A549 (cell line): ENCODE measurements at regions not wholly inside any gene's neighbourhood (a gene's known extent, or its start where the extent isn't known, plus 50 kb on each side); places are given as distances from the start of the nearest gene placed in this dataset.

Experiments
- ATAC-seq, 2 experiments: fragments of 200-7000 bp in 1 of 2; fragments of >200 bp in 1 of 2; cut with Nextera tagmentation in 1 of 2; cut with Tn5 transposase in 1 of 2; 3 replicates each; pipeline versions ENCODE4 v1.8.0 to v1.9.1; 2018 to 2020; ENCODE audit warnings: mild to moderate bottlenecking in 1 of 2, moderate library complexity in 1 of 2
- CTCF ChIA-PET: fragments of 300-600 bp; sonication (Branson Sonifier 250); formaldehyde crosslinking; extraction: SDS; loops from one replicate; lab custom pipeline; 2021; ENCODE audit warnings: antibody characterized with exemption, inconsistent platforms; lab: Yijun Ruan, JAX
- POLR2A ChIA-PET: fragments of 350-600 bp; formaldehyde crosslinking; extraction: SDS; loops from one replicate; lab custom pipeline; 2021; ENCODE audit warnings: antibody characterized with exemption, inconsistent platforms; lab: Yijun Ruan, JAX
- DNase-seq, 2 experiments: peaks; one replicate each; pipeline versions ENCODE4 v3.0.0 to v3.0.0-alpha.2; 2011 to 2016; ENCODE audit warnings: low read depth in 1 of 2, low spot score in 1 of 2
- FAIRE-seq: peaks from 2 replicates; lab custom pipeline; 2011; peaks lifted over from hg19 to GRCh38; lab: Jason Lieb, UNC
- H3K27ac ChIP-seq, 2 experiments: fragments of >200 bp; sonication (Bioruptor Twin); formaldehyde crosslinking; 3 replicates each; pipeline ENCODE4 v1.5.1; 2016 to 2017
- H3K4me1 ChIP-seq: fragments of >200 bp; sonication (Bioruptor Twin); formaldehyde crosslinking; 3 replicates; pipeline ENCODE4 v1.6.1; 2016
- H3K4me2 ChIP-seq: fragments of >200 bp; sonication (Bioruptor Twin); formaldehyde crosslinking; 3 replicates; pipeline ENCODE4 v1.6.1; 2016
- H3K4me3 ChIP-seq: fragments of >200 bp; sonication (Bioruptor Twin); formaldehyde crosslinking; 3 replicates; pipeline ENCODE4 v1.5.1; 2016
- H3K9me3 ChIP-seq: fragments of >200 bp; sonication (Bioruptor Twin); formaldehyde crosslinking; 3 replicates; pipeline ENCODE4 v1.6.1; 2016
- BHLHE40 ChIP-seq: IDR thresholded peaks from 2 replicates; pipeline ENCODE4 v1.6.1; 2012; ENCODE audit warnings: low read depth, low read length, inconsistent platforms
- CBX2 ChIP-seq: fragments of 200-600 bp; sonication (generic); IDR thresholded peaks from 2 replicates; pipeline ENCODE4 v1.6.1; 2016; ENCODE audit warnings: low read depth, mild to moderate bottlenecking, borderline replicate concordance
- CHD4 ChIP-seq: fragments of 200-600 bp; sonication (generic); IDR thresholded peaks from 2 replicates; pipeline ENCODE4 v1.6.1; 2016; ENCODE audit warnings: antibody characterized with exemption, mild to moderate bottlenecking, borderline replicate concordance
- EHMT2 ChIP-seq: fragments of 200-600 bp; sonication (generic); IDR thresholded peaks from 2 replicates; pipeline ENCODE4 v1.6.1; 2016; ENCODE audit warnings: antibody characterized with exemption, low read depth, mild to moderate bottlenecking, moderate library complexity
- ELK1 ChIP-seq: fragments of 150-350 bp; IDR thresholded peaks from 2 replicates; pipeline ENCODE4 v1.6.1; 2014; ENCODE audit warnings: low read depth, mild to moderate bottlenecking, low read length
- FOSB ChIP-seq: fragments of 250-450 bp; sonication (Bioruptor Pico); IDR thresholded peaks from 2 replicates; pipeline ENCODE4 v1.5.0; 2020; ENCODE audit warnings: mild to moderate bottlenecking, moderate library complexity
- HEYL ChIP-seq: fragments of 250-450 bp; sonication (Bioruptor Pico); IDR thresholded peaks from 2 replicates; pipeline ENCODE4 v1.8.0; 2021; ENCODE audit warnings: mild to moderate bottlenecking, moderate library complexity
- JUN ChIP-seq, 2 experiments: fragments of >200 bp; sonication (Bioruptor Twin); formaldehyde crosslinking; IDR thresholded peaks; 2 replicates in 1 of 2; 3 replicates in 1 of 2; pipeline ENCODE4 v1.6.1; 2016 to 2017
- MAFK ChIP-seq: fragments of 450-650 bp; IDR thresholded peaks from 2 replicates; pipeline ENCODE4 v1.6.1; 2014; ENCODE audit not compliant: partially characterized antibody
- MAX ChIP-seq: IDR thresholded peaks from 2 replicates; pipeline ENCODE4 v1.6.1; 2012
- PBX3 ChIP-seq: IDR thresholded peaks from 2 replicates; pipeline ENCODE4 v1.6.1; 2012
- PHF8 ChIP-seq: fragments of 200-600 bp; sonication (generic); IDR thresholded peaks from 2 replicates; pipeline ENCODE4 v1.6.1; 2016; ENCODE audit warnings: low read depth, mild to moderate bottlenecking, antibody characterized with exemption, moderate library complexity, borderline replicate concordance
- RARB ChIP-seq: fragments of 250-450 bp; sonication (Bioruptor Pico); IDR thresholded peaks from 2 replicates; pipeline ENCODE4 v1.8.0; 2021; ENCODE audit warnings: mild to moderate bottlenecking, moderate library complexity
- RFX5 ChIP-seq: fragments of 450-650 bp; IDR thresholded peaks from 2 replicates; pipeline ENCODE4 v1.7.1; 2014; ENCODE audit warnings: antibody characterized with exemption, mild to moderate bottlenecking, moderate library complexity
- ZNF302 ChIP-seq: fragments of 250-450 bp; sonication (Bioruptor Pico); IDR thresholded peaks from 2 replicates; pipeline ENCODE4 v1.9.0; 2021; ENCODE audit warnings: inconsistent platforms, mild to moderate bottlenecking, moderate library complexity
- WGBS: methylation state at CpG from one replicate; pipeline ENCODE4 v1.1.6; 2017; ENCODE audit errors: missing lambda C conversion rate; 5-methylcytosine and 5-hydroxymethylcytosine counted together

- FAIRE-seq (no peak), DNase-seq (no peak), ATAC-seq (no peak)
- TF ChIP-seq RARB (CRISPR knock-in tag) = no peak
- TF ChIP-seq PBX3 = no peak
- TF ChIP-seq ELK1 = no peak
- H3K4me3 ChIP-seq = no peak overlapping the region
- ChIA-PET POLR2A (no interaction called here), CTCF (interaction anchor here (0.7 kb wide), 1 partner anchor 20 kb away, joined by 3 read pairs; no protein-coding TSS in a partner anchor)
- H3K27ac ChIP-seq = no peak overlapping the region
- WGBS = 10% methylated on average over 3 of the region's 3 CpGs
- no peaks in the 10 kb centered on the region for H3K9me3 ChIP-seq
- no peak overlapping the region for H3K4me2 ChIP-seq
- H3K4me1 ChIP-seq = no peaks in the 10 kb centered on the region
These were observed 196.7 kb upstream of the TBX20 start for GRCh38 chr7:35450456-35451214.

- DNase-seq = no peak
- no peak overlapping the region for H3K4me2 ChIP-seq
- H3K4me3 ChIP-seq = no peak overlapping the region
- ChIA-PET CTCF (interaction anchor here (0.7 to 1.3 kb wide), 4 partner anchors 20 to 47 kb away, joined by 3 to 4 read pairs (median 3); no protein-coding TSS in a partner anchor), POLR2A (no interaction called here)
- no peak for FAIRE-seq
- ATAC-seq = no peak
- no peak for TF ChIP-seq MAFK
- no peak for TF ChIP-seq HEYL (CRISPR knock-in tag)
- no peak for TF ChIP-seq FOSB (CRISPR knock-in tag)
- 25% methylated on average over 4 of the region's 4 CpGs for WGBS
- H3K9me3 ChIP-seq = no peaks in the 10 kb centered on the region
- no peaks in the 10 kb centered on the region for H3K4me1 ChIP-seq
- H3K27ac ChIP-seq = no peak overlapping the region
These were observed 194.6 kb upstream of the TBX20 start for GRCh38 chr7:35448486-35448885.

GRCh38 chr7:35446091-35446490 is 192.2 kb upstream of the TBX20 start:
- WGBS = 10% methylated on average over 6 of the region's 6 CpGs
- no peak overlapping the region for H3K4me3 ChIP-seq
- TF ChIP-seq ZNF302 (CRISPR knock-in tag) (no peak), JUN (IDR thresholded peaks at IDR 0.05) (no peak), PHF8 (no peak), EHMT2 (no peak), HEYL (CRISPR knock-in tag) (no peak), BHLHE40 (no peak), RFX5 (no peak)
- H3K4me1 ChIP-seq = no peaks in the 10 kb centered on the region
- no peaks in the 10 kb centered on the region for H3K9me3 ChIP-seq
- POLR2A ChIA-PET = no interaction called here
- CTCF ChIA-PET = interaction anchor here (1.1 kb wide), 1 partner anchor 74 kb away, joined by 3 read pairs; no protein-coding TSS in a partner anchor
- H3K27ac ChIP-seq = no peak overlapping the region
- no peak overlapping the region for H3K4me2 ChIP-seq
- no peak for DNase-seq
- no peak for ATAC-seq
- no peak for FAIRE-seq

- Histone ChIP-seq H3K4me3 (no peak overlapping the region), H3K9me3 (0 out of 3 replicates have a peak, but pooled peaks cover 4% of the 10 kb centered on the region), H3K4me1 (no peaks in the 10 kb centered on the region), H3K27ac (no peak overlapping the region), H3K4me2 (no peak overlapping the region)
- CTCF ChIA-PET = interaction anchor here (3.8 kb wide), 1 partner anchor 13 kb away, joined by 17 read pairs; no protein-coding TSS in a partner anchor
- WGBS = 7% methylated on average over 2 of the region's 2 CpGs
- no peak for FAIRE-seq
- POLR2A ChIA-PET = no interaction called here
- no peak for ATAC-seq
- TF ChIP-seq CHD4 (no peak), CBX2 (no peak), MAX (no peak)
- no peak for DNase-seq
These were observed 183.8 kb upstream of the TBX20 start for GRCh38 chr7:35437619-35438275.
